ENCODE measurements at regions not wholly inside any gene's neighbourhood (a gene's known extent, or its start where the extent isn't known, plus 50 kb on each side); places are given as distances from the start of the nearest gene placed in this dataset.

GRCh38 chr6:153963352-153963751, 75.7 kb upstream of the OPRM1 start:
- Histone ChIP-seq H3K9ac (ENCODE audit: low read length) (no peak overlapping the region), H4K20me1 (ENCODE audit: insufficient read depth, low read length) (no peaks in the 10 kb centered on the region), H3K36me3 (ENCODE audit: insufficient read depth, low read length) (no peaks in the 10 kb centered on the region), H3K4me1 (ENCODE audit: insufficient read depth, low read length) (no peaks in the 10 kb centered on the region), H3K9me3 (ENCODE audit: insufficient read depth, low read depth, low read length) (no peaks in the 10 kb centered on the region), H3K27me3 (ENCODE audit: insufficient read depth, low read length) (no peaks in the 10 kb centered on the region), H3K79me2 (ENCODE audit: insufficient read depth, low read length) (no peaks in the 10 kb centered on the region), H3K4me2 (ENCODE audit: low read length) (no peak overlapping the region), H3K4me3 (ENCODE audit: insufficient read depth, low read depth, low read length) (no peak overlapping the region), H2AFZ (ENCODE audit: low read depth, low read length) (no peak overlapping the region), H3K27ac (ENCODE audit: low read depth, low read length) (no peak overlapping the region)
- peaks cover 18% of the 10 kb centered on the region for H3K27me3 Mint-ChIP-seq (ENCODE audit: low read depth, unreplicated experiment)
- FAIRE-seq (no peak), DNase-seq (ENCODE audit: low read depth) (no peak)
- TF ChIP-seq EZH2 (IDR thresholded peaks at IDR 0.05; ENCODE audit: insufficient read depth, low read length): no peak
- no peak for TF ChIP-seq CTCF (IDR thresholded peaks at IDR 0.05; ENCODE audit: insufficient read depth, low read depth, low read length)
- no peak overlapping the region for H3K4me3 Mint-ChIP-seq (ENCODE audit: unreplicated experiment)
- no peaks in the 10 kb centered on the region for H3K36me3 Mint-ChIP-seq (ENCODE audit: low read depth, unreplicated experiment)
- no peak overlapping the region for H3K27ac Mint-ChIP-seq (ENCODE audit: unreplicated experiment)
- peaks cover 21% of the 10 kb centered on the region for H3K4me1 Mint-ChIP-seq (ENCODE audit: low read depth, unreplicated experiment)
- H3K9me3 Mint-ChIP-seq (ENCODE audit: unreplicated experiment): no peaks in the 10 kb centered on the region

GRCh38 chr6:153962555-153962954, 76.5 kb upstream of the OPRM1 start:
- no peaks in the 10 kb centered on the region for H3K36me3 ChIP-seq (ENCODE audit: insufficient read depth, low read length)
- H3K4me1 ChIP-seq (ENCODE audit: insufficient read depth, low read length): no peaks in the 10 kb centered on the region
- no peak overlapping the region for H3K4me2 ChIP-seq (ENCODE audit: low read length)
- Mint-ChIP-seq H3K27ac (ENCODE audit: unreplicated experiment) (no peak overlapping the region), H3K4me1 (ENCODE audit: low read depth, unreplicated experiment) (peaks cover 28% of the 10 kb centered on the region), H3K9me3 (ENCODE audit: unreplicated experiment) (no peaks in the 10 kb centered on the region), H3K4me3 (ENCODE audit: unreplicated experiment) (no peak overlapping the region), H3K27me3 (ENCODE audit: low read depth, unreplicated experiment) (peaks cover 18% of the 10 kb centered on the region), H3K36me3 (ENCODE audit: low read depth, unreplicated experiment) (no peaks in the 10 kb centered on the region)
- H3K4me3 ChIP-seq (ENCODE audit: insufficient read depth, low read depth, low read length): no peak overlapping the region
- H2AFZ ChIP-seq (ENCODE audit: low read depth, low read length): no peak overlapping the region
- no peak for FAIRE-seq
- H3K27me3 ChIP-seq (ENCODE audit: insufficient read depth, low read length): no peaks in the 10 kb centered on the region
- DNase-seq (ENCODE audit: low read depth): no peak
- TF ChIP-seq EZH2 (IDR thresholded peaks at IDR 0.05; ENCODE audit: insufficient read depth, low read length) (no peak), CTCF (IDR thresholded peaks at IDR 0.05; ENCODE audit: insufficient read depth, low read depth, low read length) (no peak)
- no peak overlapping the region for H3K27ac ChIP-seq (ENCODE audit: low read depth, low read length)
- no peaks in the 10 kb centered on the region for H3K9me3 ChIP-seq (ENCODE audit: insufficient read depth, low read depth, low read length)
- no peaks in the 10 kb centered on the region for H4K20me1 ChIP-seq (ENCODE audit: insufficient read depth, low read length)
- no peaks in the 10 kb centered on the region for H3K79me2 ChIP-seq (ENCODE audit: insufficient read depth, low read length)
- H3K9ac ChIP-seq (ENCODE audit: low read length): no peak overlapping the region

- peaks cover 33% of the 10 kb centered on the region for H3K4me1 Mint-ChIP-seq (ENCODE audit: low read depth, unreplicated experiment)
- H4K20me1 ChIP-seq (ENCODE audit: insufficient read depth, low read length): no peaks in the 10 kb centered on the region
- TF ChIP-seq CTCF (IDR thresholded peaks at IDR 0.05; ENCODE audit: insufficient read depth, low read depth, low read length) (no peak), EZH2 (IDR thresholded peaks at IDR 0.05; ENCODE audit: insufficient read depth, low read length) (no peak)
- no peak overlapping the region for H2AFZ ChIP-seq (ENCODE audit: low read depth, low read length)
- no peaks in the 10 kb centered on the region for H3K9me3 ChIP-seq (ENCODE audit: insufficient read depth, low read depth, low read length)
- peaks cover 14% of the 10 kb centered on the region for H3K27me3 Mint-ChIP-seq (ENCODE audit: low read depth, unreplicated experiment)
- H3K36me3 ChIP-seq (ENCODE audit: insufficient read depth, low read length): no peaks in the 10 kb centered on the region
- H3K4me3 Mint-ChIP-seq (ENCODE audit: unreplicated experiment): no peak overlapping the region
- no peak overlapping the region for H3K27ac ChIP-seq (ENCODE audit: low read depth, low read length)
- H3K4me2 ChIP-seq (ENCODE audit: low read length): no peak overlapping the region
- H3K4me1 ChIP-seq (ENCODE audit: insufficient read depth, low read length): no peaks in the 10 kb centered on the region
- FAIRE-seq: no peak
- no peaks in the 10 kb centered on the region for H3K36me3 Mint-ChIP-seq (ENCODE audit: low read depth, unreplicated experiment)
- no peaks in the 10 kb centered on the region for H3K9me3 Mint-ChIP-seq (ENCODE audit: unreplicated experiment)
- no peak overlapping the region for H3K27ac Mint-ChIP-seq (ENCODE audit: unreplicated experiment)
- no peak overlapping the region for H3K9ac ChIP-seq (ENCODE audit: low read length)
- H3K4me3 ChIP-seq (ENCODE audit: insufficient read depth, low read depth, low read length): no peak overlapping the region
- no peaks in the 10 kb centered on the region for H3K79me2 ChIP-seq (ENCODE audit: insufficient read depth, low read length)
- DNase-seq (ENCODE audit: low read depth): no peak
- no peaks in the 10 kb centered on the region for H3K27me3 ChIP-seq (ENCODE audit: insufficient read depth, low read length)
Observed at GRCh38 chr6:153960741-153961140, 78.3 kb upstream of the OPRM1 start.
